BJ (cell line): ENCODE measurements at regions not wholly inside any gene's neighbourhood (a gene's known extent, or its start where the extent isn't known, plus 50 kb on each side); places are given as distances from the start of the nearest gene placed in this dataset.

Experiments used
- CTCF ChIA-PET: fragments of 350-600 bp; formaldehyde crosslinking; extraction: SDS; loops from one replicate; lab custom pipeline; 2021; ENCODE audit warnings: antibody characterized with exemption, inconsistent platforms; lab: Yijun Ruan, JAX
- POLR2A ChIA-PET: fragments of 300-600 bp; sonication (Branson Sonifier 250); formaldehyde crosslinking; extraction: SDS; loops from one replicate; lab custom pipeline; 2021; ENCODE audit warnings: antibody characterized with exemption; lab: Charles Lee
- DNase-seq: peaks from one replicate; pipeline ENCODE4 v3.0.0-alpha.2; 2011; ENCODE audit warnings: low read depth
- H3K27me3 ChIP-seq: 2 replicates; pipeline ENCODE4 v1.6.0; 2011; ENCODE audit warnings: low read length; ENCODE audit not compliant: control insufficient read depth, insufficient read depth
- H3K36me3 ChIP-seq: 2 replicates; pipeline ENCODE4 v1.5.1; 2011; ENCODE audit warnings: low read length; ENCODE audit not compliant: control insufficient read depth, insufficient read depth
- H3K4me3 ChIP-seq: 2 replicates; pipeline ENCODE4 v1.5.1; 2011; ENCODE audit warnings: low read depth, mild to moderate bottlenecking, control low read depth, low read length
- TF ChIP-seq, protein P1 (sequence below): IDR thresholded peaks from 2 replicates; pipeline ENCODE4 v1.5.1; 2011; ENCODE audit warnings: low read depth, mild to moderate bottlenecking, control low read depth, inconsistent platforms, low read length, moderate library complexity; ENCODE audit not compliant: insufficient read depth

DNA sequence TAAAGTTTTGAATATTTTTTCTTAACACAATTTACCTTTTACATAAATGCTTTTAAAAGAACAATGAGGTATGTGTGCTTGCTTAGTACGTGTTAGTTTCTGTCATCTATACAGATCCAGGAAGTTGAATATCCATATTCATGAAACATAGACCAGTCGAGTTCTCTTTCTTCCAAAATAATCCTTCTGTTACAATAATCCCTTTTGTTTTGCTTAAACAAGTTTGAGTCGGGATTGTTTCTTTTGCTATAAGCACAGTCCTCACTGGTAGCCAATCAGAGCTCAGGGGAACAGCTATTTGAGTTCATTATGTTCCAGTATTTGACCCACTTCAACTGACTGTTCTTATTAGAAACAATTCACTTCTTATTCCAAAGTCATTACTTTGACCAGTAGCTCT lies 214.7 kb upstream of the FLRT2 start:
- Histone ChIP-seq H3K36me3 (no peaks in the 10 kb centered on the region), H3K27me3 (no peaks in the 10 kb centered on the region; the same call in 1 of the 2 replicates), H3K4me3 (no peak overlapping the region)
- DNase-seq, result no peak
- ChIA-PET POLR2A (no interaction called here), CTCF (interaction anchor here (1.1 to 1.4 kb wide), 2 partner anchors 19 to 216 kb away, joined by 3 to 4 read pairs; no protein-coding TSS in a partner anchor)
- TF ChIP-seq, protein P1, sequence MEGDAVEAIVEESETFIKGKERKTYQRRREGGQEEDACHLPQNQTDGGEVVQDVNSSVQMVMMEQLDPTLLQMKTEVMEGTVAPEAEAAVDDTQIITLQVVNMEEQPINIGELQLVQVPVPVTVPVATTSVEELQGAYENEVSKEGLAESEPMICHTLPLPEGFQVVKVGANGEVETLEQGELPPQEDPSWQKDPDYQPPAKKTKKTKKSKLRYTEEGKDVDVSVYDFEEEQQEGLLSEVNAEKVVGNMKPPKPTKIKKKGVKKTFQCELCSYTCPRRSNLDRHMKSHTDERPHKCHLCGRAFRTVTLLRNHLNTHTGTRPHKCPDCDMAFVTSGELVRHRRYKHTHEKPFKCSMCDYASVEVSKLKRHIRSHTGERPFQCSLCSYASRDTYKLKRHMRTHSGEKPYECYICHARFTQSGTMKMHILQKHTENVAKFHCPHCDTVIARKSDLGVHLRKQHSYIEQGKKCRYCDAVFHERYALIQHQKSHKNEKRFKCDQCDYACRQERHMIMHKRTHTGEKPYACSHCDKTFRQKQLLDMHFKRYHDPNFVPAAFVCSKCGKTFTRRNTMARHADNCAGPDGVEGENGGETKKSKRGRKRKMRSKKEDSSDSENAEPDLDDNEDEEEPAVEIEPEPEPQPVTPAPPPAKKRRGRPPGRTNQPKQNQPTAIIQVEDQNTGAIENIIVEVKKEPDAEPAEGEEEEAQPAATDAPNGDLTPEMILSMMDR, result no peak

- ChIA-PET POLR2A (no interaction called here), CTCF (interaction anchor here (1.1 to 1.4 kb wide), 4 partner anchors 14 to 215 kb away, joined by 3 to 4 read pairs (median 4); no protein-coding TSS in a partner anchor)
- Histone ChIP-seq H3K27me3 (no peaks in the 10 kb centered on the region), H3K36me3 (no peaks in the 10 kb centered on the region), H3K4me3 (no peak overlapping the region)
- TF ChIP-seq, protein P1, result no peak
- no peak for DNase-seq
These were observed 214.1 kb upstream of the FLRT2 start for GRCh38 chr14:85315733-85316290.

DNA sequence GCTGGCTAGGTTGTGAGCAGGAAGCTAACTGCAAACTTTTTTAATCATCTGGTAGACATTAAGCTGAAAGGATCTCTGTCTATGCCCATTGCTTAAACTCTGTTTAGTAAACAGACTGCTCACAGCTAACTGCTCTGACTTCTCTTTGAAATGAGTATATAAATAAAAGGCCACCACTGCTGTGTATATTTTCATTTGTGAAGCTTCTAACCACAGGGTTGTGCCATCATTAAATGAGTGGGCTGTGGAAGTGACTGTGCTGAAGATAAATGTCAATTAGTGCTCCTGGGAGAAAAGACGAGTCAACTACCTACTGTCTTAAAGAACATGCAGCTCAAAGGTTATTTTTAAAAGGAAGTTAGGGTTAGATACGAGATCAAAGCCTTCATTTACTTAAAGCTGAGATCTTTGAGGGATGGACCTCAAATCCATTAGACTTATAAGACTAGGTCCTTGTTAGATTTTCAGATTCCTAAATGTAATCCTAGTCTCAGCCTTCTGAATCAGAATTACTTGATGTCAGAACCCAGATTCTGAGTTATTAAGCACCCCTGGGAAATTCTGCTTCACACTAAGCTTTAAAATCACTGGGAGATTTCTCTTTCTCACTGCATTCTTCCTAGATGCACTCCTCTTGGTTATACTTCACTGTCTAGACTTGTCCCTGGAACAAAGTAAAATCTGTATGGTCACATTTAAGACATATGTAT lies 213.1 kb upstream of the FLRT2 start:
- ChIA-PET POLR2A (interaction anchor here (0.7 kb wide), 1 partner anchor 100 kb away, joined by 3 read pairs; no protein-coding TSS in a partner anchor), CTCF (interaction anchor here (0.8 to 1.4 kb wide), 5 partner anchors 15 to 438 kb away, joined by 3 to 4 read pairs (median 3); no protein-coding TSS in a partner anchor)
- H3K27me3 ChIP-seq, result no peaks in the 10 kb centered on the region

DNA sequence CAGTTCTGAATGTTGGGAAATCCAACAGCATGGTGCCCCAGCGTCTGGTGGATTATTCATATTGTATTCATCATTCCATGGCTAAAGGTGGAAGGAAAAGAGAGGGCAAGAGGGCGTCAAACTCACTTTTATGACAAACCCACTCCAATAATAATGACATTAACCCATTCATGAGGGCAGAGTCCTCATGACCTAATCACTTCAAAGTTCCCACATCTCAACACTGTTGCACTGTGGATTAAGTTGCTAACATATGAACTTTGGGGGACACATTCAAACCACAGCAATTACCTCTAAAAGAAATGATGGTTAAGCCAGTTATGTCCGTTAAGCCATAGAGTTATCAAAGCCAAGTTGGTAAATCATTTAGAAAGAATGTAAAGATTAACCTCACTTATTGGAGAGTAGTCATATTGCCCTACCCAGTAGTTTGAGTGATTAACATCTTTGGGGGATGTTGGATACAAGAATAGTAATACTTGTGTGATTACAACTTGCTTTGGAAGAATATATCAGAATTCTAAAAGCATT lies 212.4 kb upstream of the FLRT2 start:
- no peak for DNase-seq

More for the DNA sequence above, 213.1 kb upstream of the FLRT2 start:
- Histone ChIP-seq H3K36me3 (no peaks in the 10 kb centered on the region), H3K4me3 (no peak overlapping the region)
- peak; percentile 15 for DNase-seq
- TF ChIP-seq, protein P1, result no peak

More for the DNA sequence above, 212.4 kb upstream of the FLRT2 start:
- Histone ChIP-seq H3K4me3 (no peak overlapping the region), H3K27me3 (no peaks in the 10 kb centered on the region), H3K36me3 (no peaks in the 10 kb centered on the region)
- CTCF ChIA-PET, result no interaction called here
- POLR2A ChIA-PET, result no interaction called here
- TF ChIP-seq, protein P1, result no peak
